Common myeloid progenitor, CD34-positive (primary cell): ENCODE measurements at regions not wholly inside any gene's neighbourhood (a gene's known extent, or its start where the extent isn't known, plus 50 kb on each side); places are given as distances from the start of the nearest gene placed in this dataset.

Source experiments
- CTCF ChIA-PET: fragments of 350-600 bp; sonication (Branson Sonifier 250); formaldehyde crosslinking; loops from one replicate; lab custom pipeline; 2021; ENCODE audit warnings: antibody characterized with exemption; lab: Charles Lee
- POLR2A ChIA-PET: fragments of 350-600 bp; sonication (Branson Sonifier 250); formaldehyde crosslinking; loops from one replicate; lab custom pipeline; 2021; ENCODE audit warnings: antibody characterized with exemption; lab: Charles Lee
- DNase-seq, 3 donors: peaks; one replicate each; pipeline versions ENCODE4 v3.0.0 to v3.0.0-alpha.2; 2013
- H3K27ac ChIP-seq, 2 experiments: 1 replicate in 1 of 2; 2 replicates in 1 of 2; pipeline ENCODE4 v1.7.0; 2013; ENCODE audit warnings: inconsistent platforms in 2 of 2, low read length in 2 of 2, mild to moderate bottlenecking in 2 of 2, low read depth in 1 of 2, moderate library complexity in 1 of 2; ENCODE audit not compliant: severe bottlenecking in 2 of 2, insufficient read depth in 1 of 2, poor library complexity in 1 of 2
- H3K27me3 ChIP-seq, 5 experiments: replicated peaks in 2 of 5; 1 replicate in 3 of 5; 2 replicates in 2 of 5; pipeline versions ENCODE4 v1.6.1 to v1.7.0; 2013; ENCODE audit warnings: low read length in 4 of 5, mild to moderate bottlenecking in 2 of 5, moderate library complexity in 2 of 5, inconsistent platforms in 1 of 5; ENCODE audit not compliant: insufficient read depth in 5 of 5, control insufficient read depth in 4 of 5
- H3K36me3 ChIP-seq, 4 experiments: 1 replicate in 2 of 4; 2 replicates in 2 of 4; pipeline versions ENCODE4 v1.6.1 to v1.7.0; 2013; ENCODE audit warnings: low read length in 3 of 4, control low read depth in 1 of 4, mild to moderate bottlenecking in 1 of 4; ENCODE audit not compliant: control insufficient read depth in 4 of 4, insufficient read depth in 4 of 4
- H3K4me1 ChIP-seq, 4 experiments: 1 replicate in 3 of 4; 2 replicates in 1 of 4; pipeline versions ENCODE4 v1.6.1 to v1.7.1; 2013; ENCODE audit warnings: low read length in 3 of 4, mild to moderate bottlenecking in 3 of 4, control low read depth in 1 of 4, inconsistent platforms in 1 of 4, moderate library complexity in 1 of 4; ENCODE audit not compliant: control insufficient read depth in 4 of 4, insufficient read depth in 4 of 4; ENCODE audit errors: control extremely low read depth in 1 of 4
- H3K4me3 ChIP-seq, 7 experiments: 1 replicate in 4 of 7; 2 replicates in 3 of 7; pipeline versions ENCODE4 v1.5.1 to v1.7.0; 2013; ENCODE audit warnings: mild to moderate bottlenecking in 7 of 7, low read length in 6 of 7, moderate library complexity in 6 of 7, inconsistent platforms in 2 of 7, low read depth in 2 of 7, control low read depth in 1 of 7; ENCODE audit not compliant: insufficient read depth in 4 of 7, control insufficient read depth in 1 of 7; ENCODE audit errors: extremely low read depth in 1 of 7
- H3K9me3 ChIP-seq, 5 experiments: 1 replicate in 4 of 5; 2 replicates in 1 of 5; pipeline versions ENCODE4 v1.6.1 to v1.7.1; 2013; ENCODE audit warnings: low read length in 4 of 5, mild to moderate bottlenecking in 2 of 5, inconsistent platforms in 1 of 5, low read depth in 1 of 5, moderate library complexity in 1 of 5; ENCODE audit not compliant: control insufficient read depth in 4 of 5, insufficient read depth in 2 of 5; ENCODE audit errors: control extremely low read depth in 1 of 5
- WGBS: methylation state at CpG from one replicate; pipeline ENCODE4 v1.1.5; 2013; ENCODE audit not compliant: insufficient coverage; 5-methylcytosine and 5-hydroxymethylcytosine counted together

DNA sequence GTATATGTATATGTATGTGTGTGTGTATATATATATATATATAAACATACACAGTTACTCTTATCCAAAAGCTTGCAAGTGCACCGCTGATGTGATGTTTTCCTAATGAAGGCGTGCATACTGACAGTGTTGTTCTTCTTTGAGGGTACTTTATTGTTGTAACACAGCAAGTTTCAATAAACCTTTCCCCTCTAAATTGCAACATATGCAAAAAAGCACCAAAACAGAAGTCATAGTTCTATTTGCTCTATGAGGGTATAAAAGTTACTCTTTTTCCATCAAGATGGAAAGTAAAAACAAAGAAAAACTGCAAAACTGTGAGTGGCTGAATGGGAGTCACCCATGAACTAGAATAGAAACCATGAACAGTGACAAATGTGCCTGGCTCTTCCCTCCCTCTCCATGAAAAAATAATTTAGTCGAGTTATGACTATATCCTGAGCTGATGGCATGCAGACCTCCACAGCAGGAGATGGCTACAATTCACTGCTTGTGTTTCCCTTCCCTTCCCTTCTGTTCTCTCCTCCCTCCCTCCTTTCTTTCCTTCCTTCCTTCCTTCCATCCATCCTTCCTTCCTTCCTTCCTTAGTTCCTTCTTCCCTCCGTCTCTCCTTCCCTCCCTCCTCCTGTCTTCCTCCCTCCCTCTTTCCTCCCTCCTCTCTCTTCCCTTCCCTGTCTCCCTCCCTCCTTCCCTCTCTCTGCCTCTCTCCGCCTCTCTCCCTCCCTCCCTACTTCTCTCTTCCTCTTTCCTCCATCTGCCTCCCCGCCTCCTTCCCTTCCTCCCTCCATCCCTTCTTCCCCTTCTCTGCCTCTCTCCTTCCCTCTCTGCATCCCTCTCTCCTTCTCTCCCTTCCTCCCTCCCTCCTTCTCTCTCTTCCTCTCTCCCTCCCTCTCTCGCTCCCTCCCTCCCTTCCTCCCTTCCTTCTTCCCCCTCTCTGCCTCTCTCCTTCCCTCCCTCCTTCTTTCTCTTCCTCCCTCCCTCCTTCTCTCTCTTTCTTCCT lies 220.7 kb upstream of the POU3F1 start:
- 73% methylated on average over 5 of the region's 7 CpGs for WGBS
- Histone ChIP-seq H3K36me3 (no peaks in the 10 kb centered on the region), H3K27me3 (peaks cover 0 to 39% (median 13%) of the 10 kb centered on the region in 5 experiments), H3K4me3 (no peak overlapping the region), H3K9me3 (no peaks in the 10 kb centered on the region), H3K27ac (no peak overlapping the region), H3K4me1 (no peaks in the 10 kb centered on the region)
- no peak for DNase-seq
- CTCF ChIA-PET: no interaction called here
- POLR2A ChIA-PET: no interaction called here

- ChIA-PET CTCF (no interaction called here), POLR2A (no interaction called here)
- H3K27me3 ChIP-seq: peaks cover 0 to 31% (median 11%) of the 10 kb centered on the region in 5 experiments
- H3K9me3 ChIP-seq: no peaks in the 10 kb centered on the region
- no peak overlapping the region for H3K4me3 ChIP-seq
- no peak for DNase-seq
- WGBS: 94% methylated on average over 3 of the region's 5 CpGs
- H3K27ac ChIP-seq: no peak overlapping the region
- no peaks in the 10 kb centered on the region for H3K4me1 ChIP-seq
- H3K36me3 ChIP-seq: no peaks in the 10 kb centered on the region
Measured at GRCh38 chr1:38266197-38266520, 219.6 kb upstream of the POU3F1 start.

DNA sequence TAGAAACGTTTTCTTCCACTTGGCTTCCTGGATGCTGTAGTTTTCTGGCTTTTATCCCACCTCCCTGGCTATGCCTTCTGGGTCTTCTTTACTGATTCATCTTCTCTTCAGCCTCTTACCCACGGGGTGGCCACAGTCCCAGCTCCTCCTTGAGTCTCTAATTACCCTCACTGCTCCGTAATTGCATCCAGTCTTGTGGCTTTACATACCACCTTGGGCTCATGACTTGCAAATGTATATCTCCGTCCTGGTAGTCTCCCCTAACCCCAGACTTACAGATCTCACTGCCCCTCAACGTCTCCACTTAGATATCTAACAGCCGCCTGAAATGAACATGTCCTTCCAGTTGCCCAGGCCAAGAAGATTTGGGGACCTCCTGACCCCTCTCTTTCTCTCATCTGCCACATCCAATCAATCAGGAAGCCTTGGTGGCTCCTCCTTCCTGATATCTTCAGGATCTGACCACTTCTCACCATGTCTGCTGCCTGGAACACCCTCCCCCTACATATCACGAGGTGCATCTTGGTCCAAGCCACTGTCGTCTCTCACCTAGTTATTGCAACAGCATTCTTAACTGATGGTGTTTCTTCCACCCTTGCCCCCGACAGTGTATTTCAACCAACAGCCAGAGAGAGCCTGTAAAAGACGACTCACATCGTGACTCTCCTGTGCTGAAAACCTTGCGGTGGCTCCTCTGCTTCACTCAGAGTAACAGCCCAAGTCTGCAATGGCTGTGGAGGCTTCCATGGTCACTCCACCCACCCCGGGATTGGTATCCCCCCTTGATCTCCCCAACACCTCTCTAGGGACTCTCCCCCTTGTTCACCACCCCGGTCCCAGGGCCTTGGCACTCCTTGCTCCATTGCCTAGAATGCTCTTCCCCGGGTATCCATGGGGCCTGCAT lies 219.0 kb upstream of the POU3F1 start:
- POLR2A ChIA-PET: no interaction called here
- Histone ChIP-seq H3K9me3 (no peaks in the 10 kb centered on the region), H3K27me3 (peaks cover 0 to 28% (median 11%) of the 10 kb centered on the region in 5 experiments), H3K4me3 (no peak overlapping the region), H3K4me1 (no peaks in the 10 kb centered on the region), H3K36me3 (no peaks in the 10 kb centered on the region), H3K27ac (no peak overlapping the region)
- peak in 1 of 3 donors; percentile 2 for DNase-seq
- 74% methylated on average over 15 of the region's 15 CpGs for WGBS
- CTCF ChIA-PET: no interaction called here

GRCh38 chr1:38263438-38263837 lies 216.8 kb upstream of the POU3F1 start:
- no peak for DNase-seq
- ChIA-PET POLR2A (no interaction called here), CTCF (no interaction called here)
- peaks cover 0 to 19% (median 4%) of the 10 kb centered on the region in 5 experiments for H3K27me3 ChIP-seq
- H3K36me3 ChIP-seq: no peaks in the 10 kb centered on the region
- 100% methylated on average over 2 of the region's 4 CpGs for WGBS
- no peak overlapping the region for H3K27ac ChIP-seq
- no peak overlapping the region for H3K4me3 ChIP-seq
- no peaks in the 10 kb centered on the region for H3K4me1 ChIP-seq
- H3K9me3 ChIP-seq: peaks cover 0 to 13% (median 0%) of the 10 kb centered on the region in 5 experiments

DNA sequence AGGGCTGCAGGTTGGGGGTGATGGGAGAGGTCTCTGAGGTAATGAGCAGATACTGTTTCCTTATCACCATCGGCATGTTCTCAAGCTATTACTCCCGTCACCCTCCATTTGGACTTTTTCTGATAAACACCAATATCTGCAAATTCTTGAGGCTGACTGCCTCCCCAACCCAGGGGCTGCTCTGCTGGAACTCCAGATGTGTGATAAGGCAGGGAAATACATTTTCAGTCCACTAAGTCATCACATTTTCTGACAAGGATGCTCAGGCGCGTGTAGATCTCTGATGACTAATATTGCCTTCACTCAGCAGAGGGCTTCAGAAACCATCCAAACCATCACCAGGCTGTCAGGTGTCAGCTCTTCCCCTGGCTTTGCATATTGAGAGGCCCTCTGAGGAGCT lies 215.0 kb upstream of the POU3F1 start:
- Histone ChIP-seq H3K4me3 (no peak overlapping the region), H3K27me3 (peaks cover 0 to 19% (median 6%) of the 10 kb centered on the region in 5 experiments), H3K9me3 (peaks cover 0 to 13% (median 0%) of the 10 kb centered on the region in 5 experiments), H3K36me3 (no peaks in the 10 kb centered on the region), H3K27ac (no peak overlapping the region), H3K4me1 (no peaks in the 10 kb centered on the region)
- no peak for DNase-seq
- ChIA-PET POLR2A (no interaction called here), CTCF (no interaction called here)
- 86% methylated on average over 3 of the region's 4 CpGs for WGBS

GRCh38 chr1:38258085-38258627 lies 211.6 kb upstream of the POU3F1 start:
- Histone ChIP-seq H3K27ac (no peak overlapping the region), H3K36me3 (no peaks in the 10 kb centered on the region), H3K27me3 (peaks cover 1 to 36% (median 4%) of the 10 kb centered on the region in 5 experiments), H3K4me1 (no peaks in the 10 kb centered on the region), H3K4me3 (no peak overlapping the region), H3K9me3 (peaks cover 0 to 15% (median 0%) of the 10 kb centered on the region in 5 experiments)
- CTCF ChIA-PET: no interaction called here
- WGBS: 90% methylated on average over 16 of the region's 16 CpGs
- POLR2A ChIA-PET: no interaction called here
- no peak for DNase-seq
